Right hindlimb (tissue), 1 donor: ENCODE measurements at regions not wholly inside any gene's neighbourhood (a gene's known extent, or its start where the extent isn't known, plus 50 kb on each side); places are given as distances from the start of the nearest gene placed in this dataset.

ENCODE experiments used
- DNase-seq: peaks from one replicate; pipeline ENCODE4 v3.0.0-alpha.2; 2018

- no peak for DNase-seq
Observed at GRCh38 chr6:101322921-101323320, 70.6 kb upstream of the GRIK2 start.

- no peak for DNase-seq
Observed at GRCh38 chr6:101326411-101326810, 67.1 kb upstream of the GRIK2 start.

GRCh38 chr6:101341926-101342325 lies 51.6 kb upstream of the GRIK2 start:
- no peak for DNase-seq
